Parathyroid adenoma (tissue), 2 donors: ENCODE measurements at regions not wholly inside any gene's neighbourhood (a gene's known extent, or its start where the extent isn't known, plus 50 kb on each side); places are given as distances from the start of the nearest gene placed in this dataset.

ENCODE experiments used
- H2AFZ ChIP-seq: fragments of 300-600 bp; sonication (generic); one replicate; pipeline ENCODE4 v1.7.0; 2017; ENCODE audit warnings: antibody characterized with exemption, mild to moderate bottlenecking
- H3K27ac ChIP-seq: fragments of 300-600 bp; sonication (generic); one replicate; pipeline ENCODE4 v1.7.0; 2017
- H3K27me3 ChIP-seq: fragments of 300-600 bp; sonication (generic); one replicate; pipeline ENCODE4 v1.7.0; 2017; ENCODE audit warnings: low read length; ENCODE audit not compliant: control insufficient read depth, insufficient read depth
- H3K36me3 ChIP-seq: fragments of 300-600 bp; sonication (generic); one replicate; pipeline ENCODE4 v1.7.0; 2017; ENCODE audit warnings: low read length; ENCODE audit not compliant: control insufficient read depth, insufficient read depth
- H3K4me1 ChIP-seq: fragments of 300-600 bp; sonication (generic); one replicate; pipeline ENCODE4 v1.7.0; 2017; ENCODE audit warnings: control low read depth
- H3K4me2 ChIP-seq: fragments of 300-600 bp; sonication (generic); one replicate; pipeline ENCODE4 v1.7.0; 2017; ENCODE audit warnings: low read length
- H3K4me3 ChIP-seq: fragments of 300-600 bp; sonication (generic); one replicate; pipeline ENCODE4 v1.7.0; 2017; ENCODE audit warnings: low read depth, low read length
- H3K79me2 ChIP-seq: fragments of 300-600 bp; sonication (generic); one replicate; pipeline ENCODE4 v1.7.0; 2017; ENCODE audit warnings: control low read depth
- H3K9ac ChIP-seq: fragments of 300-600 bp; sonication (generic); one replicate; pipeline ENCODE4 v1.7.0; 2017; ENCODE audit warnings: mild to moderate bottlenecking
- H3K9me3 ChIP-seq: fragments of 300-600 bp; sonication (generic); one replicate; pipeline ENCODE4 v1.7.0; 2017; ENCODE audit warnings: low read length; ENCODE audit not compliant: control insufficient read depth
- TF ChIP-seq, protein P1 (sequence below): fragments of 300-600 bp; sonication (generic); IDR thresholded peaks from one replicate; pipeline ENCODE4 v1.7.0; 2017; ENCODE audit warnings: antibody characterized with exemption, mild to moderate bottlenecking
- donor health status: primary hyperparathyroidism.

DNA sequence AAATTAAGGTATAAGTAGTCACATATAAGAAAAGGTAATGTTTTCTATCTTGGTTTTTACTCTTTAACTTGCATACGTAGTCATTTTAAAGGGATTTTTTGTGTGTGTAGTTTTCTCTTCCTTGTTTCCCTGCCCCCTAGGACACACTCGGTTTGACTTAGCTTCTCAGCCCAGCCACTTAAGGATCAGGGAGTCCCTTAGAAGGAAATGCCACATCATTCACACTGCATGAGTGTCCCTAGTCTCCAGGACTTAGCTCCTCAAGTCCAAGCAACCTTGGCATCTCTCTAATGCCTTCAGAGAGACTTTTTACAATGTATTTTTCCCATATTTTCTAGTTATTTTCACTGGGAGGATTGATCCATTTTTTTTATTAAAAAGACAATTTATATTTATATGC, 1407.7 kb downstream of the EFNB2 start:
- Histone ChIP-seq H3K4me1 (no peaks in the 10 kb centered on the region), H3K27ac (no peak overlapping the region), H3K4me2 (no peak overlapping the region), H3K27me3 (no peaks in the 10 kb centered on the region), H2AFZ (no peak overlapping the region), H3K4me3 (no peak overlapping the region), H3K79me2 (no peaks in the 10 kb centered on the region), H3K36me3 (no peaks in the 10 kb centered on the region), H3K9ac (no peak overlapping the region), H3K9me3 (no peaks in the 10 kb centered on the region)
- TF ChIP-seq, protein P1, sequence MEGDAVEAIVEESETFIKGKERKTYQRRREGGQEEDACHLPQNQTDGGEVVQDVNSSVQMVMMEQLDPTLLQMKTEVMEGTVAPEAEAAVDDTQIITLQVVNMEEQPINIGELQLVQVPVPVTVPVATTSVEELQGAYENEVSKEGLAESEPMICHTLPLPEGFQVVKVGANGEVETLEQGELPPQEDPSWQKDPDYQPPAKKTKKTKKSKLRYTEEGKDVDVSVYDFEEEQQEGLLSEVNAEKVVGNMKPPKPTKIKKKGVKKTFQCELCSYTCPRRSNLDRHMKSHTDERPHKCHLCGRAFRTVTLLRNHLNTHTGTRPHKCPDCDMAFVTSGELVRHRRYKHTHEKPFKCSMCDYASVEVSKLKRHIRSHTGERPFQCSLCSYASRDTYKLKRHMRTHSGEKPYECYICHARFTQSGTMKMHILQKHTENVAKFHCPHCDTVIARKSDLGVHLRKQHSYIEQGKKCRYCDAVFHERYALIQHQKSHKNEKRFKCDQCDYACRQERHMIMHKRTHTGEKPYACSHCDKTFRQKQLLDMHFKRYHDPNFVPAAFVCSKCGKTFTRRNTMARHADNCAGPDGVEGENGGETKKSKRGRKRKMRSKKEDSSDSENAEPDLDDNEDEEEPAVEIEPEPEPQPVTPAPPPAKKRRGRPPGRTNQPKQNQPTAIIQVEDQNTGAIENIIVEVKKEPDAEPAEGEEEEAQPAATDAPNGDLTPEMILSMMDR: no peak

DNA sequence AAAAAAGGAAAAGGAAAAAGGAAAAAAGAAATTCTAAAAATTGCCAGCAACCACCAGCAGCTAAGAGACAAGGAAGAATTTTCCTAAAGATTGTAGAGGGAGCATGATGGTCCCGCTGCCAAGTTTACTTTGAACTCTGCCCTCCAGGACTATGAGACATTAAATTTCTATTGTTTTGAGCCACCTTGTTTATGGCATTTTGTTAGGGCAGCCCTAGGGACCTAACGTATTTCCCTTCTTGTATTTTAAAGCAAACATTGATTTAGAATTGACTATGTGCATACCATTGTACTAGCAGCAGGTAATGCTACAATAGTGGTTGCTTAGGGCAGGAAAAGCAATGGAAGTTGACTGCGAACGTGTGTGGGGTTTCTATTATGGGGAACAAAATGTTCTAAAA, 1414.2 kb downstream of the EFNB2 start:
- H3K79me2 ChIP-seq: no peaks in the 10 kb centered on the region
- H2AFZ ChIP-seq: no peak overlapping the region
- H3K4me1 ChIP-seq: no peaks in the 10 kb centered on the region
- H3K9ac ChIP-seq: no peak overlapping the region
- H3K4me2 ChIP-seq: no peak overlapping the region
- no peaks in the 10 kb centered on the region for H3K36me3 ChIP-seq
- TF ChIP-seq, protein P1: no peak
- no peak overlapping the region for H3K4me3 ChIP-seq
- no peaks in the 10 kb centered on the region for H3K27me3 ChIP-seq
- no peaks in the 10 kb centered on the region for H3K9me3 ChIP-seq
- no peak overlapping the region for H3K27ac ChIP-seq

GRCh38 chr13:105118426-105118985, 1417.0 kb downstream of the EFNB2 start:
- Histone ChIP-seq H3K9me3 (no peaks in the 10 kb centered on the region), H3K4me1 (no peaks in the 10 kb centered on the region), H3K27ac (no peak overlapping the region), H3K4me2 (no peak overlapping the region), H3K4me3 (no peak overlapping the region), H3K36me3 (no peaks in the 10 kb centered on the region), H2AFZ (no peak overlapping the region), H3K27me3 (no peaks in the 10 kb centered on the region), H3K79me2 (no peaks in the 10 kb centered on the region), H3K9ac (no peak overlapping the region)
- TF ChIP-seq, protein P1: no peak

- H3K27me3 ChIP-seq: no peaks in the 10 kb centered on the region
- H2AFZ ChIP-seq: no peak overlapping the region
- no peak overlapping the region for H3K27ac ChIP-seq
- H3K4me1 ChIP-seq: no peaks in the 10 kb centered on the region
- H3K36me3 ChIP-seq: no peaks in the 10 kb centered on the region
- H3K9me3 ChIP-seq: no peaks in the 10 kb centered on the region
- TF ChIP-seq, protein P1: no peak
- no peaks in the 10 kb centered on the region for H3K79me2 ChIP-seq
- H3K4me2 ChIP-seq: no peak overlapping the region
- H3K9ac ChIP-seq: no peak overlapping the region
- H3K4me3 ChIP-seq: no peak overlapping the region
Measured at GRCh38 chr13:105116966-105117365, 1418.5 kb downstream of the EFNB2 start.

DNA sequence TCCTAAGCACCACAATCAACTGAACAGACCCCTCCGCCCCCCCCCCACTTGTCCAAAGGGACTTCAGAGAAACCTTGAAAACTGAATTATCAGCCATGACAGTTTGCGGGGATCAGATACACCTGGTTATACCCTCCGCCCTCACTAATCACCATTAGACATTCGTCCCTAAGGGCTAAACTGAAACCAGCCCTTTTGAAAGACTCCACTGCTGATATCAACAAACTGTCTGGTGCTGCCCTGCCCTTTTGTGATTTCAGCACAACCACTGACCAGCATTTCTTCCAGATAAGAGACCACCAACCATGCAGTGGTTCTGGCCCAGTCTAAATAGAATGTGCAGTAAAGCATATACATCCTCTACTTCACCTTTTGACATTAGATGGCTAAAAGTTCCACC, 1422.9 kb downstream of the EFNB2 start:
- Histone ChIP-seq H3K27me3 (no peaks in the 10 kb centered on the region), H3K9me3 (no peaks in the 10 kb centered on the region), H3K36me3 (no peaks in the 10 kb centered on the region), H3K4me3 (no peak overlapping the region), H3K27ac (no peak overlapping the region), H3K4me2 (no peak overlapping the region), H2AFZ (no peak overlapping the region), H3K9ac (no peak overlapping the region), H3K79me2 (no peaks in the 10 kb centered on the region), H3K4me1 (no peaks in the 10 kb centered on the region)
- TF ChIP-seq, protein P1: no peak
